H9 (cell line): ENCODE measurements at regions not wholly inside any gene's neighbourhood (a gene's known extent, or its start where the extent isn't known, plus 50 kb on each side); places are given as distances from the start of the nearest gene placed in this dataset.

Experiments used
- DNase-seq: peaks from one replicate; pipeline ENCODE4 v3.0.0-alpha.2; 2017
- H2AFZ ChIP-seq: one replicate; pipeline ENCODE4 v1.6.1; 2013; ENCODE audit warnings: mild to moderate bottlenecking, low read length, control low read depth, moderate library complexity
- H2AK5ac ChIP-seq: 2 replicates; pipeline ENCODE4 v1.6.1; 2013; ENCODE audit warnings: low read length, control low read depth, mixed read lengths; ENCODE audit not compliant: insufficient read length
- H2BK120ac ChIP-seq: one replicate; pipeline ENCODE4 v1.6.1; 2013; ENCODE audit warnings: low read depth, mild to moderate bottlenecking, low read length, control low read depth, inconsistent platforms; ENCODE audit not compliant: poor library complexity, severe bottlenecking
- H2BK12ac ChIP-seq: 2 replicates; pipeline ENCODE4 v1.6.1; 2013; ENCODE audit warnings: low read length, control low read depth, mixed read lengths, low read depth; ENCODE audit not compliant: insufficient read length
- H2BK15ac ChIP-seq: 2 replicates; pipeline ENCODE4 v1.6.1; 2013; ENCODE audit warnings: low read depth, low read length, control low read depth
- H2BK20ac ChIP-seq: one replicate; pipeline ENCODE4 v1.6.1; 2013; ENCODE audit warnings: low read depth, mild to moderate bottlenecking, low read length, control low read depth, inconsistent platforms; ENCODE audit not compliant: poor library complexity, severe bottlenecking
- H2BK5ac ChIP-seq: 2 replicates; pipeline ENCODE4 v1.6.1; 2013; ENCODE audit warnings: low read length, control low read depth, mixed read lengths; ENCODE audit not compliant: insufficient read length
- H3K14ac ChIP-seq: 2 replicates; pipeline ENCODE4 v1.6.1; 2013; ENCODE audit warnings: low read length, control low read depth; ENCODE audit not compliant: insufficient read depth
- H3K18ac ChIP-seq: 2 replicates; pipeline ENCODE4 v1.6.1; 2013; ENCODE audit warnings: low read depth, mild to moderate bottlenecking, mixed read lengths, low read length, control low read depth; ENCODE audit not compliant: insufficient read length
- H3K23ac ChIP-seq: 2 replicates; pipeline ENCODE4 v1.6.1; 2013; ENCODE audit warnings: low read length, control low read depth, mixed read lengths, low read depth; ENCODE audit not compliant: insufficient read length
- H3K23me2 ChIP-seq: 2 replicates; pipeline ENCODE4 v1.6.1; 2013; ENCODE audit warnings: low read depth, mild to moderate bottlenecking, mixed read lengths, low read length, control low read depth; ENCODE audit not compliant: insufficient read length, poor library complexity, severe bottlenecking
- H3K27ac ChIP-seq: 2 replicates; pipeline ENCODE4 v1.5.1; 2013; ENCODE audit warnings: low read length, control low read depth, mixed read lengths, low read depth; ENCODE audit not compliant: insufficient read length
- H3K27me3 ChIP-seq: 2 replicates; pipeline ENCODE4 v1.6.1; 2013; ENCODE audit warnings: low read length, control low read depth, inconsistent platforms; ENCODE audit not compliant: insufficient read depth
- H3K4ac ChIP-seq: 2 replicates; pipeline ENCODE4 v1.6.1; 2013; ENCODE audit warnings: low read depth, mild to moderate bottlenecking, control low read depth, inconsistent platforms, low read length, moderate library complexity
- H3K4me1 ChIP-seq: 2 replicates; pipeline ENCODE4 v1.6.1; 2013; ENCODE audit warnings: low read length, control low read depth, inconsistent platforms; ENCODE audit not compliant: insufficient read depth
- H3K4me2 ChIP-seq: 2 replicates; pipeline ENCODE4 v1.6.1; 2013; ENCODE audit warnings: low read length, control low read depth, mixed read lengths; ENCODE audit not compliant: insufficient read length, insufficient read depth
- H3K56ac ChIP-seq: 2 replicates; pipeline ENCODE4 v1.6.1; 2013; ENCODE audit warnings: low read depth, mild to moderate bottlenecking, mixed read lengths, low read length, control low read depth; ENCODE audit not compliant: insufficient read length
- H3K79me1 ChIP-seq: 2 replicates; pipeline ENCODE4 v1.6.1; 2013; ENCODE audit warnings: low read depth, mild to moderate bottlenecking, moderate library complexity, low read length, control low read depth, inconsistent platforms; ENCODE audit not compliant: insufficient read depth, poor library complexity, severe bottlenecking
- H3K79me2 ChIP-seq: 2 replicates; pipeline ENCODE4 v1.6.1; 2013; ENCODE audit warnings: low read length, control low read depth, inconsistent platforms; ENCODE audit not compliant: insufficient read depth
- H3K9ac ChIP-seq: 2 replicates; pipeline ENCODE4 v1.6.1; 2013; ENCODE audit warnings: low read length, control low read depth, mixed read lengths; ENCODE audit not compliant: insufficient read length; ENCODE audit errors: extremely low read depth
- H3K9me3 ChIP-seq: one replicate; pipeline ENCODE4 v1.6.1; 2013; ENCODE audit warnings: low read depth, low read length, inconsistent platforms; ENCODE audit not compliant: control insufficient read depth
- H3T11ph ChIP-seq: one replicate; pipeline ENCODE4 v1.6.1; 2013; ENCODE audit warnings: mild to moderate bottlenecking, low read length, control low read depth, inconsistent platforms
- H4K20me1 ChIP-seq: one replicate; pipeline ENCODE4 v1.6.1; 2013; ENCODE audit not compliant: control insufficient read depth, insufficient read length, insufficient read depth
- H4K5ac ChIP-seq: 2 replicates; pipeline ENCODE4 v1.6.1; 2013; ENCODE audit warnings: low read depth, mild to moderate bottlenecking, mixed read lengths, low read length, control low read depth; ENCODE audit not compliant: insufficient read length
- H4K8ac ChIP-seq: replicated peaks from 2 replicates; pipeline ENCODE4 v1.6.1; 2013; ENCODE audit warnings: low read length, control low read depth, mixed read lengths, low read depth; ENCODE audit not compliant: insufficient read length
- H4K91ac ChIP-seq: 2 replicates; pipeline ENCODE4 v1.6.1; 2013; ENCODE audit warnings: low read depth, mild to moderate bottlenecking, moderate library complexity, mixed read lengths, low read length, control low read depth; ENCODE audit not compliant: insufficient read length
- H3K27ac Mint-ChIP-seq, 3 experiments: 2 replicates in 2 of 3; 3 replicates in 1 of 3; pipeline ENCODE4 v1.8.0; 2020 to 2021; ENCODE audit warnings: mixed read lengths in 3 of 3, mild to moderate bottlenecking in 1 of 3, moderate library complexity in 1 of 3
- H3K27me3 Mint-ChIP-seq: 2 replicates; pipeline ENCODE4 v1.8.0; 2021; ENCODE audit warnings: low read depth, mild to moderate bottlenecking, moderate library complexity, mixed read lengths
- H3K36me3 Mint-ChIP-seq, 3 experiments: 2 replicates in 2 of 3; 3 replicates in 1 of 3; pipeline ENCODE4 v1.8.0; 2020 to 2021; ENCODE audit warnings: low read depth in 3 of 3, mixed read lengths in 3 of 3; ENCODE audit not compliant: insufficient read depth in 1 of 3
- H3K4me1 Mint-ChIP-seq, 2 experiments: 2 replicates each; pipeline ENCODE4 v1.8.0; 2020; ENCODE audit warnings: mixed read lengths in 2 of 2
- H3K4me3 Mint-ChIP-seq, 2 experiments: 2 replicates in 1 of 2; 3 replicates in 1 of 2; pipeline ENCODE4 v1.8.0; 2020 to 2021; ENCODE audit warnings: mild to moderate bottlenecking in 2 of 2, mixed read lengths in 2 of 2, moderate library complexity in 1 of 2
- H3K9me3 Mint-ChIP-seq, 2 experiments: 2 replicates in 1 of 2; 3 replicates in 1 of 2; pipeline ENCODE4 v1.8.0; 2020; ENCODE audit warnings: mild to moderate bottlenecking in 2 of 2, mixed read lengths in 2 of 2, moderate library complexity in 1 of 2
- WGBS: extraction: QIAGEN DNeasy Blood & Tissue Kit; methylation state at CpG from one replicate; pipeline ENCODE4 v1.1.7; 2013; ENCODE audit warnings: missing lambda C conversion rate, low lambda C conversion rate, mixed read lengths; ENCODE audit not compliant: insufficient read length; ENCODE audit errors: extremely low coverage; 5-methylcytosine and 5-hydroxymethylcytosine counted together
- TF ChIP-seq, protein P1 (sequence below): fragments of 200-600 bp; sonication (generic); conservative IDR thresholded peaks from 3 replicates; pipeline ENCODE4 v1.8.0; 2021; ENCODE audit warnings: antibody characterized with exemption, mild to moderate bottlenecking

DNA sequence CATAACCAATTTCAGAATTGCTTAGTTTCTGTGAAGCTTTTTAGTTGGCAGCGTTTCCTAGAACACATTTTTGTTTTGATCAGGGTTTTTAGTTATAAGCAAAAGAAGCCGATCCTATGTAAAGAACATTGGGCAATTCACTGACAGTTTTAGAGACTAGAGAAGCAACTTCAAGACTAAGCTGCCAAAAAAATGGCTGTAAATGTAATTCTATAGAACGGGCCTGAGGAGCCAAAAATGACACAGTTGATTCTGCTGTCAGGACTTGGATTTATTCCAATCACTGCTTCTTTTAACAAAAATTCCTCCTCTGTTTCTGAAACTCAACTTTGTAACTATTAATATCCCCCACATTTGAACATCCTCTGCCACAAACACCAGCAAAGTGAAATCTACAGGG is 236.0 kb upstream of the EYS start:
- H3K27ac Mint-ChIP-seq: no peak overlapping the region
- no peak overlapping the region for H3K18ac ChIP-seq

More for the DNA sequence above, 236.0 kb upstream of the EYS start:
- Histone ChIP-seq H3K56ac (no peak overlapping the region), H4K5ac (no peak overlapping the region), H3K9ac (no peak overlapping the region), H3K79me1 (no peaks in the 10 kb centered on the region), H3K27ac (no peak overlapping the region), H2BK20ac (no peak overlapping the region), H3K79me2 (no peaks in the 10 kb centered on the region), H4K20me1 (no peaks in the 10 kb centered on the region), H3K27me3 (no peaks in the 10 kb centered on the region), H2BK5ac (no peak overlapping the region), H4K8ac (no peak overlapping the region), H4K91ac (no peak overlapping the region), H2BK12ac (no peak overlapping the region), H2BK15ac (no peak overlapping the region), H3K14ac (no peak overlapping the region), H2BK120ac (no peak overlapping the region), H2AK5ac (no peak overlapping the region), H3K23me2 (no peaks in the 10 kb centered on the region), H3K4me1 (no peaks in the 10 kb centered on the region), H3K4me2 (no peak overlapping the region), H2AFZ (no peak overlapping the region), H3T11ph (no peak overlapping the region), H3K4ac (no peak overlapping the region), H3K23ac (no peak overlapping the region), H3K9me3 (peaks cover 5% of the 10 kb centered on the region)
- WGBS: no CpG with 5 or more reads among the region's 3 CpGs
- no peaks in the 10 kb centered on the region for H3K27me3 Mint-ChIP-seq
- H3K4me1 Mint-ChIP-seq: peaks cover 3% of the 10 kb centered on the region in 2 experiments; a peak in 1 of 4 replicates
- TF ChIP-seq, protein P1, sequence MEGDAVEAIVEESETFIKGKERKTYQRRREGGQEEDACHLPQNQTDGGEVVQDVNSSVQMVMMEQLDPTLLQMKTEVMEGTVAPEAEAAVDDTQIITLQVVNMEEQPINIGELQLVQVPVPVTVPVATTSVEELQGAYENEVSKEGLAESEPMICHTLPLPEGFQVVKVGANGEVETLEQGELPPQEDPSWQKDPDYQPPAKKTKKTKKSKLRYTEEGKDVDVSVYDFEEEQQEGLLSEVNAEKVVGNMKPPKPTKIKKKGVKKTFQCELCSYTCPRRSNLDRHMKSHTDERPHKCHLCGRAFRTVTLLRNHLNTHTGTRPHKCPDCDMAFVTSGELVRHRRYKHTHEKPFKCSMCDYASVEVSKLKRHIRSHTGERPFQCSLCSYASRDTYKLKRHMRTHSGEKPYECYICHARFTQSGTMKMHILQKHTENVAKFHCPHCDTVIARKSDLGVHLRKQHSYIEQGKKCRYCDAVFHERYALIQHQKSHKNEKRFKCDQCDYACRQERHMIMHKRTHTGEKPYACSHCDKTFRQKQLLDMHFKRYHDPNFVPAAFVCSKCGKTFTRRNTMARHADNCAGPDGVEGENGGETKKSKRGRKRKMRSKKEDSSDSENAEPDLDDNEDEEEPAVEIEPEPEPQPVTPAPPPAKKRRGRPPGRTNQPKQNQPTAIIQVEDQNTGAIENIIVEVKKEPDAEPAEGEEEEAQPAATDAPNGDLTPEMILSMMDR: no peak
- peaks cover 0 to 3% of the 10 kb centered on the region in 2 experiments; a peak in 3 of 5 replicates for H3K9me3 Mint-ChIP-seq
- DNase-seq: no peak
- no peak overlapping the region for H3K4me3 Mint-ChIP-seq
- 0 out of 7 replicates have a peak, but pooled peaks cover 0 to 4% (median 2%) of the 10 kb centered on the region in 3 experiments for H3K36me3 Mint-ChIP-seq
